Gastrocnemius medialis (tissue), 4 donors: ENCODE measurements at regions not wholly inside any gene's neighbourhood (a gene's known extent, or its start where the extent isn't known, plus 50 kb on each side); places are given as distances from the start of the nearest gene placed in this dataset.

Experiments
- ATAC-seq, 2 donors: fragments of 150-250 bp; one replicate each; pipeline ENCODE4 v1.9.1; 2016
- DNase-seq, 2 donors: peaks; one replicate each; pipeline ENCODE4 v3.0.0-alpha.2; 2019
- H3K27ac ChIP-seq, 4 donors: fragments of 200-600 bp; sonication (generic); 1 replicate in 1 of 4; 2 replicates in 3 of 4; pipeline ENCODE4 v1.5.1; 2016 to 2018; ENCODE audit warnings: mild to moderate bottlenecking in 2 of 4, moderate library complexity in 1 of 4
- H3K27me3 ChIP-seq, 3 donors: fragments of 200-600 bp; sonication (generic) in 2 of 3; 1 replicate in 1 of 3; 2 replicates in 2 of 3; pipeline versions ENCODE4 v1.5.1 to v1.6.0; 2016 to 2019; ENCODE audit warnings: mild to moderate bottlenecking in 1 of 3, moderate library complexity in 1 of 3
- H3K36me3 ChIP-seq, 2 donors: fragments of 200-600 bp; sonication (generic) in 1 of 2; one replicate each; pipeline ENCODE4 v1.5.1; 2017 to 2018
- H3K4me1 ChIP-seq, 2 donors: fragments of 200-600 bp; sonication (generic) in 1 of 2; one replicate each; pipeline ENCODE4 v1.5.1; 2016 to 2017; ENCODE audit warnings: mild to moderate bottlenecking in 2 of 2
- H3K4me3 ChIP-seq, 4 donors: fragments of 200-600 bp; sonication (generic) in 3 of 4; 1 replicate in 1 of 4; 2 replicates in 3 of 4; pipeline ENCODE4 v1.5.1; 2016 to 2019; ENCODE audit warnings: mild to moderate bottlenecking in 2 of 4
- H3K9me3 ChIP-seq, 3 donors: fragments of 200-600 bp; sonication (generic) in 2 of 3; 1 replicate in 1 of 3; 2 replicates in 2 of 3; pipeline ENCODE4 v1.5.1; 2016 to 2019
- POLR2A ChIP-seq, 2 donors: fragments of 450-650 bp; IDR thresholded peaks; one replicate each; pipeline ENCODE4 v1.6.1; 2017; ENCODE audit warnings: antibody characterized with exemption in 2 of 2, mild to moderate bottlenecking in 2 of 2, moderate library complexity in 2 of 2
- in situ Hi-C, 4 donors: fragments of 200-750 bp; cut with MboI; loops; one replicate each; pipeline versions ENCODE4 v1.15.0 to v1.8.0; 2017; ENCODE audit warnings: low sequenced_read_pairs in 4 of 4
- intact Hi-C: fragments of 100-400 bp; cut with DNase I; formaldehyde crosslinking; loops from one replicate; pipeline ENCODE4 v1.15.1; 2023; ENCODE audit warnings: low total_unique reads
- TF ChIP-seq, protein P1 (sequence below), 5 experiments: fragments of 450-650 bp in 3 of 5; fragments of 200-600 bp in 2 of 5; sonication (generic) in 2 of 5; IDR thresholded peaks in 4 of 5; conservative IDR thresholded peaks in 1 of 5; 1 replicate in 4 of 5; 2 replicates in 1 of 5; pipeline ENCODE4 v1.5.1; 2016 to 2019; ENCODE audit warnings: antibody characterized with exemption in 5 of 5, mild to moderate bottlenecking in 3 of 5, moderate library complexity in 3 of 5

DNA sequence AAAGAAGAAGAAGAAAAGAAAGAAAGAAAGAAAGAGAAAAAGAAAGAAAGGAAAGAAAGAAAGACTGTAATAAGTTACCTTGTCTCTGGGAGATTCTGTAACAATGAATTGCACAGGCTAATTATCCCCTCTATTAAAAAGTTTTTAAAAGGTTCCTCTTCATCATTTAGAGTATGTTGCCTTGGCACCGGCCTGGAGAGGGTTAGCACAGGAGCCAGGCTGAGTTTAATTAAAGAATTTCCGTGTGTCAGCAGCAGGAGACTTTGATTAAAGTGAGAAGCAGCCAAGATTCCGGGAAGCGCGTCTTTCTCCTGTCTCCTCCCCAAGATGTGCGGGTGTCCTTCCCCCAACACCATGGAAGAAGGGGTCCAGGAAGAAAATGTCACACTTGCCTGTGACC, 92.8 kb upstream of the ETV6 start:
- no peaks in the 10 kb centered on the region for H3K36me3 ChIP-seq
- DNase-seq (no peak), ATAC-seq (no peak)
- H3K27me3 ChIP-seq: no peaks in the 10 kb centered on the region
- H3K4me3 ChIP-seq: no peak overlapping the region
- H3K9me3 ChIP-seq: no peaks in the 10 kb centered on the region
- no peak overlapping the region for H3K27ac ChIP-seq
- in situ Hi-C loops: loop anchor here in 1 of 4 donors (25.0 kb wide), 1 partner anchor 781 kb away; no protein-coding TSS in a partner anchor
- no peak for TF ChIP-seq POLR2A (IDR thresholded peaks at IDR 0.05)
- TF ChIP-seq, protein P1, sequence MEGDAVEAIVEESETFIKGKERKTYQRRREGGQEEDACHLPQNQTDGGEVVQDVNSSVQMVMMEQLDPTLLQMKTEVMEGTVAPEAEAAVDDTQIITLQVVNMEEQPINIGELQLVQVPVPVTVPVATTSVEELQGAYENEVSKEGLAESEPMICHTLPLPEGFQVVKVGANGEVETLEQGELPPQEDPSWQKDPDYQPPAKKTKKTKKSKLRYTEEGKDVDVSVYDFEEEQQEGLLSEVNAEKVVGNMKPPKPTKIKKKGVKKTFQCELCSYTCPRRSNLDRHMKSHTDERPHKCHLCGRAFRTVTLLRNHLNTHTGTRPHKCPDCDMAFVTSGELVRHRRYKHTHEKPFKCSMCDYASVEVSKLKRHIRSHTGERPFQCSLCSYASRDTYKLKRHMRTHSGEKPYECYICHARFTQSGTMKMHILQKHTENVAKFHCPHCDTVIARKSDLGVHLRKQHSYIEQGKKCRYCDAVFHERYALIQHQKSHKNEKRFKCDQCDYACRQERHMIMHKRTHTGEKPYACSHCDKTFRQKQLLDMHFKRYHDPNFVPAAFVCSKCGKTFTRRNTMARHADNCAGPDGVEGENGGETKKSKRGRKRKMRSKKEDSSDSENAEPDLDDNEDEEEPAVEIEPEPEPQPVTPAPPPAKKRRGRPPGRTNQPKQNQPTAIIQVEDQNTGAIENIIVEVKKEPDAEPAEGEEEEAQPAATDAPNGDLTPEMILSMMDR (IDR thresholded peaks at IDR 0.05 in 4 of 5, conservative IDR thresholded peaks at IDR 0.05 in 1 of 5): no peak
- no peaks in the 10 kb centered on the region for H3K4me1 ChIP-seq
- intact Hi-C loops: no loop called here

DNA sequence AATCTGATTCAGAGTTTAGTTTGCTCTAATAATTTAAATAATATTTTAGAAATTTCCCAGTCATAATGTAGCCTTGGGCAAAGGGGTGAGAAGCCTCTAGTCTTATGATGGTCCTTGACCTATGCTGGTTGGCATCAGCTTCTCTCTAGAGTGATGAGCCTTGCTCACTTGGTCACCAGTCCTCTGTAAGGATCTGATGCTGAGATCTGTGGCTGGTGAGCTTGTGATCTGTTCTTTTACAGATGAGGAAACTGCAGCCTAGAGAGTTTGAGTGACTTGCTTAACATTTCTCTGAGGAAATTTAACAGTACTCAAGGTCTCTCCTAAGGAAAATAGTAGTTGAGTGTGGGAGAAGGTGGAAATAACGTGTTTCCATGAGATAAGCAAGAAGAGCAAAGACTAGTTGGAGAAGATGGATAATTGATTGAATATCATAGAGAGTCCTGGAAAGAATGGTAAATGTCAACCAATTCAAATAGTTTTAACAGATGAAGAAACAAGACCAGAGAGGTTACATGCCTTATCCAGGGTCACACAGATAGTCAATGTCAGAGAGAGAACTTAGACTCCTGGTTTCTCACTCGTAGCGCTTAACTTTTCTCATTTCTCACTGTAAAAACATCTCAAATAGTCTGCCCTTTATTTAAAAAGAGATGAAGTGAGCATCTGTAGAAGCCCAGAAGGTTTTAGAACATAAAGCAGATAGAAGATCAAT, 89.7 kb upstream of the ETV6 start:
- TF ChIP-seq, protein P1 (IDR thresholded peaks at IDR 0.05 in 4 of 5, conservative IDR thresholded peaks at IDR 0.05 in 1 of 5): no peak
- TF ChIP-seq POLR2A (IDR thresholded peaks at IDR 0.05): no peak
- no peak overlapping the region for H3K4me3 ChIP-seq
- intact Hi-C loops: no loop called here
- in situ Hi-C loops: loop anchor here in 1 of 4 donors (25.0 kb wide), 1 partner anchor 778 kb away; no protein-coding TSS in a partner anchor
- no peak for ATAC-seq
- H3K27ac ChIP-seq: no peak overlapping the region
- no peaks in the 10 kb centered on the region for H3K36me3 ChIP-seq
- H3K4me1 ChIP-seq: no peaks in the 10 kb centered on the region
- no peaks in the 10 kb centered on the region for H3K9me3 ChIP-seq
- no peaks in the 10 kb centered on the region for H3K27me3 ChIP-seq
- DNase-seq: no peak

DNA sequence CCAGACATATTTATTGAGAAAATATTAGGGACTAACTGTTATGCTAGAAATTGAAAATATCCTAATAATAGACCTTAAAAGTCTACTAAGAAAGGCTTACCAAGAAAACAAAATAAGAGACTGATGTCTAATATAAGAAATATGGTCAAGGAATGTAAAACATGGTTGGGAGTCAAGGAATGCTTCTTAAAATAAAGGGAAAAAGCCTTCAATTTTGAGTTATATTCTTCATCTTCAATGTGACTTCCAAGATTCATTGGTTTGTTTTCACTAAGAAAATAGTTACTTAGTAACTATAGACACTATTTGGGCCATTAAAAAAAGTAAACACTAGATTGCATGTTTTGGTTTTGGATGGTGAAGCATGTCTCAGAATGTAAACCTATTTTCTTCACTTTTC, 88.1 kb upstream of the ETV6 start:
- Histone ChIP-seq H3K9me3 (no peaks in the 10 kb centered on the region), H3K4me3 (no peak overlapping the region), H3K27me3 (no peaks in the 10 kb centered on the region), H3K36me3 (no peaks in the 10 kb centered on the region), H3K27ac (no peak overlapping the region), H3K4me1 (no peaks in the 10 kb centered on the region)
- no peak for TF ChIP-seq POLR2A (IDR thresholded peaks at IDR 0.05)
- TF ChIP-seq, protein P1 (IDR thresholded peaks at IDR 0.05 in 4 of 5, conservative IDR thresholded peaks at IDR 0.05 in 1 of 5): no peak
- intact Hi-C loops (no loop called here), in situ Hi-C loops (loop anchor here in 1 of 4 donors (25.0 kb wide), 1 partner anchor 776 kb away; no protein-coding TSS in a partner anchor)
- ATAC-seq: no peak
- no peak for DNase-seq

DNA sequence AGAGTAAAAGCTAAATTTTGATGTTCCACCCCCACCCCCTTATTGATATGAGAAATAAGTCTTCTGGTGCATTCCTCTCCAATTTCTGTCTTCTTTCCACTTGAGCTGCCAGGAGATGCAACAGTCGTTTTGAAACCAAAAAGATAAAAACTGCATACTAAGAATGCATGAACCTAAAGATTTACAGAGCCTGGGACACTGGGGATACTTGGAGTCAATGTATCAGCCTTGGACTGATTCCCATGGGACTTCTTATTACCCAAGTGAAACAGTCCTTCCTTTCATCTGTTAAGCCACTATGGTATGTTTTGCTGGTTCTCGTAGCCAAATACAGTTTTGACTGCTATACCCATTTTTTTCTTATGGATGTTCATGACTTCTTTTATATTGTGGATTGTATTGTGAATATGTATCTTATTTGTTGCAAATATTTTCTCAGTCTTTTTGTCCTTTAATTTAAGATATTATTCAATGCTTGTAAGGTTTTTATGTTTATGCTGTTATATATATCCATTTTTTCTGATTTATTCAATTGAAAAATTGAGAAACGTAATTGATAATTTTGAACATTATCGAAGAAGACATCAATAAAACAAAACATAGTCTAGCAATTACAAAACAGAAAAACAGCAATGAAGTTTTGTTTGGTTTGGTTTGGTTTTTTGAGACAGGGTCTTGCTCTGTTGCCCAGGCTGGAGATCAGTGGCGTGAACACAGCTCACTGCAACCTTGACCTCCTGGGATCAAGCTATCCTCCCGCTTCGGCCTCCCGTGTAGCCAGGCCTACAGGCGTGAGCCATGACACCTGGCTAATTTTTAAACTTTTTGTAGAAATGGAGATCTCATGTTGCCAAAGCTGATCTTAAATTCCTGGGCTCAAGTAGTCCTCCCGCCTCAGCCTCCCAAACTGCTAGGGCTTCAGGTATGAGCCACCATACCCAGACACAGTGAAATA, 85.4 kb upstream of the ETV6 start:
- Histone ChIP-seq H3K9me3 (no peaks in the 10 kb centered on the region), H3K4me3 (no peak overlapping the region), H3K36me3 (no peaks in the 10 kb centered on the region), H3K27me3 (no peaks in the 10 kb centered on the region), H3K4me1 (no peaks in the 10 kb centered on the region), H3K27ac (no peak overlapping the region)
- in situ Hi-C loops: loop anchor here in 1 of 4 donors (25.0 kb wide), 1 partner anchor 773 kb away; no protein-coding TSS in a partner anchor
- intact Hi-C loops: no loop called here
- DNase-seq (no peak), ATAC-seq (no peak)
- no peak for TF ChIP-seq POLR2A (IDR thresholded peaks at IDR 0.05)
- TF ChIP-seq, protein P1 (IDR thresholded peaks at IDR 0.05 in 4 of 5, conservative IDR thresholded peaks at IDR 0.05 in 1 of 5): no peak
